HEK293 (cell line): ENCODE measurements at regions not wholly inside any gene's neighbourhood (a gene's known extent, or its start where the extent isn't known, plus 50 kb on each side); places are given as distances from the start of the nearest gene placed in this dataset.

Source experiments
- CTCF ChIA-PET: fragments of 350-600 bp; formaldehyde crosslinking; extraction: SDS; loops from one replicate; lab custom pipeline; 2021; ENCODE audit warnings: antibody characterized with exemption; lab: Yijun Ruan, JAX
- POLR2A ChIA-PET: fragments of 300-600 bp; formaldehyde crosslinking; extraction: SDS; loops from one replicate; lab custom pipeline; 2020; ENCODE audit warnings: antibody characterized with exemption, inconsistent platforms; lab: Yijun Ruan, JAX
- H3K27ac ChIP-seq: fragments of 200-500 bp; sonication (Bioruptor generic); 2 replicates; pipeline ENCODE4 v1.5.1; 2014; ENCODE audit warnings: low read depth, low read length, control low read depth, inconsistent platforms; ENCODE audit errors: extremely low read depth
- H3K36me3 ChIP-seq, 2 experiments: fragments of 200-500 bp in 1 of 2; sonication (Bioruptor generic) in 1 of 2; 1 replicate in 1 of 2; 2 replicates in 1 of 2; pipeline ENCODE4 v1.5.1; 2014 to 2017; ENCODE audit warnings: inconsistent platforms in 2 of 2, low read length in 2 of 2; ENCODE audit not compliant: control insufficient read depth in 2 of 2, insufficient read depth in 1 of 2
- H3K4me1 ChIP-seq: fragments of 200-500 bp; sonication (Bioruptor generic); 2 replicates; pipeline ENCODE4 v1.5.1; 2014; ENCODE audit warnings: mild to moderate bottlenecking, low read length, inconsistent platforms; ENCODE audit not compliant: control insufficient read depth, insufficient read depth
- H3K4me3 ChIP-seq: 2 replicates; pipeline ENCODE4 v1.5.1; 2011; ENCODE audit warnings: low read depth, mild to moderate bottlenecking, control low read depth, low read length, moderate library complexity
- H3K9me3 ChIP-seq: fragments of 200-500 bp; sonication (Bioruptor generic); 2 replicates; pipeline ENCODE4 v1.5.1; 2014; ENCODE audit warnings: low read depth, low read length, inconsistent platforms; ENCODE audit not compliant: control insufficient read depth, insufficient read depth
- GFI1B ChIP-seq: fragments of 450-650 bp; formaldehyde crosslinking; IDR thresholded peaks from 2 replicates; pipeline ENCODE4 v1.5.1; 2016; ENCODE audit warnings: missing biosample characterization, missing genetic modification characterization
- KLF1 ChIP-seq: fragments of 450-650 bp; formaldehyde crosslinking; IDR thresholded peaks from 2 replicates; pipeline ENCODE4 v1.5.1; 2016; ENCODE audit warnings: missing biosample characterization, missing genetic modification characterization
- KLF17 ChIP-seq: fragments of 450-650 bp; formaldehyde crosslinking; IDR thresholded peaks from 2 replicates; pipeline ENCODE4 v1.5.1; 2016; ENCODE audit warnings: missing biosample characterization, missing genetic modification characterization
- REPIN1 ChIP-seq: fragments of 450-650 bp; formaldehyde crosslinking; IDR thresholded peaks from 2 replicates; pipeline ENCODE4 v1.5.1; 2017; ENCODE audit warnings: missing biosample characterization, missing genetic modification characterization, low read depth
- ZBTB1 ChIP-seq: fragments of 450-650 bp; formaldehyde crosslinking; IDR thresholded peaks from 2 replicates; pipeline ENCODE4 v1.5.1; 2016; ENCODE audit warnings: missing biosample characterization, missing genetic modification characterization
- ZBTB49 ChIP-seq: fragments of 450-650 bp; formaldehyde crosslinking; IDR thresholded peaks from 2 replicates; pipeline ENCODE4 v1.5.1; 2016; ENCODE audit warnings: missing biosample characterization, missing genetic modification characterization, low read depth
- ZEB2 ChIP-seq: fragments of 450-650 bp; formaldehyde crosslinking; IDR thresholded peaks from 2 replicates; pipeline ENCODE4 v1.5.1; 2016; ENCODE audit warnings: missing biosample characterization, missing genetic modification characterization
- ZFP37 ChIP-seq: fragments of 450-650 bp; formaldehyde crosslinking; IDR thresholded peaks from 2 replicates; pipeline ENCODE4 v1.5.1; 2016; ENCODE audit warnings: missing biosample characterization, missing genetic modification characterization
- ZFP41 ChIP-seq: fragments of 450-650 bp; formaldehyde crosslinking; IDR thresholded peaks from 2 replicates; pipeline ENCODE4 v1.5.1; 2016; ENCODE audit warnings: missing biosample characterization, missing genetic modification characterization, borderline replicate concordance
- ZNF112 ChIP-seq: fragments of 450-650 bp; formaldehyde crosslinking; IDR thresholded peaks from 2 replicates; pipeline ENCODE4 v1.5.0; 2017; ENCODE audit warnings: missing biosample characterization, missing genetic modification characterization
- ZNF140 ChIP-seq: fragments of 450-650 bp; formaldehyde crosslinking; IDR thresholded peaks from 2 replicates; pipeline ENCODE4 v1.5.1; 2016; ENCODE audit warnings: missing biosample characterization, missing genetic modification characterization
- ZNF2 ChIP-seq: fragments of 450-650 bp; formaldehyde crosslinking; IDR thresholded peaks from 2 replicates; pipeline ENCODE4 v1.5.1; 2016; ENCODE audit warnings: missing biosample characterization, missing genetic modification characterization
- ZNF280C ChIP-seq: fragments of 450-650 bp; formaldehyde crosslinking; IDR thresholded peaks from 2 replicates; pipeline ENCODE4 v1.5.1; 2016; ENCODE audit warnings: missing biosample characterization, missing genetic modification characterization
- ZNF449 ChIP-seq: fragments of 450-650 bp; formaldehyde crosslinking; IDR thresholded peaks from 2 replicates; pipeline ENCODE4 v1.5.1; 2017; ENCODE audit warnings: missing biosample characterization, mild to moderate bottlenecking, missing genetic modification characterization, moderate library complexity
- ZNF529 ChIP-seq: fragments of 450-650 bp; formaldehyde crosslinking; IDR thresholded peaks from 2 replicates; pipeline ENCODE4 v1.5.1; 2017; ENCODE audit warnings: missing genetic modification characterization, missing biosample characterization; ENCODE audit not compliant: insufficient replicate concordance
- ZNF561 ChIP-seq: fragments of 450-650 bp; IDR thresholded peaks from 2 replicates; pipeline ENCODE4 v1.5.1; 2018; ENCODE audit warnings: missing biosample characterization, missing genetic modification characterization, borderline replicate concordance
- ZNF610 ChIP-seq: fragments of 450-650 bp; formaldehyde crosslinking; IDR thresholded peaks from 2 replicates; pipeline ENCODE4 v1.5.1; 2016; ENCODE audit warnings: missing biosample characterization, missing genetic modification characterization, borderline replicate concordance
- ZNF660 ChIP-seq: fragments of 450-650 bp; IDR thresholded peaks from 2 replicates; pipeline ENCODE4 v1.5.1; 2018; ENCODE audit warnings: missing biosample characterization, mild to moderate bottlenecking, missing genetic modification characterization
- ZNF692 ChIP-seq: fragments of 450-650 bp; formaldehyde crosslinking; IDR thresholded peaks from 2 replicates; pipeline ENCODE4 v1.5.1; 2016; ENCODE audit warnings: missing biosample characterization, missing genetic modification characterization
- ZNF768 ChIP-seq: fragments of 450-650 bp; formaldehyde crosslinking; IDR thresholded peaks from 2 replicates; pipeline ENCODE4 v1.5.1; 2018; ENCODE audit warnings: missing biosample characterization, mild to moderate bottlenecking, missing genetic modification characterization
- ZNF777 ChIP-seq: fragments of 450-650 bp; formaldehyde crosslinking; IDR thresholded peaks from 2 replicates; pipeline ENCODE4 v1.5.1; 2017; ENCODE audit warnings: missing biosample characterization, missing genetic modification characterization, borderline replicate concordance
- ZSCAN18 ChIP-seq: fragments of 450-650 bp; formaldehyde crosslinking; IDR thresholded peaks from 2 replicates; pipeline ENCODE4 v1.5.1; 2016; ENCODE audit warnings: missing biosample characterization, missing genetic modification characterization

- TF ChIP-seq ZNF777 (tag by site-specific recombination) (no peak), ZNF610 (no peak), ZBTB1 (tag by site-specific recombination) (no peak), KLF1 (no peak), ZNF2 (no peak), ZNF692 (no peak), ZEB2 (no peak), ZNF768 (no peak), ZSCAN18 (tag by site-specific recombination) (no peak), KLF17 (tag by site-specific recombination) (no peak), ZFP37 (tag by site-specific recombination) (no peak), ZNF529 (tag by site-specific recombination) (no peak), ZNF280C (tag by site-specific recombination) (no peak), REPIN1 (tag by site-specific recombination) (no peak), ZFP41 (tag by site-specific recombination) (no peak)
- Histone ChIP-seq H3K9me3 (no peaks in the 10 kb centered on the region), H3K4me1 (no peaks in the 10 kb centered on the region), H3K36me3 (no peaks in the 10 kb centered on the region), H3K27ac (no peak overlapping the region), H3K4me3 (no peak overlapping the region)
- ChIA-PET POLR2A (no interaction called here), CTCF (interaction anchor here (0.6 to 1.2 kb wide), 4 partner anchors 9 to 1010 kb away, joined by 3 to 5 read pairs (median 3); no protein-coding TSS in a partner anchor)
Measured at GRCh38 chr2:128738446-128739110, 419.9 kb upstream of the HS6ST1 start.

- CTCF ChIA-PET: interaction anchor here (0.6 kb wide), 1 partner anchor 335 kb away, joined by 4 read pairs; no protein-coding TSS in a partner anchor
- H3K9me3 ChIP-seq: no peaks in the 10 kb centered on the region
- H3K27ac ChIP-seq: no peak overlapping the region
- POLR2A ChIA-PET: no interaction called here
- H3K4me1 ChIP-seq: no peaks in the 10 kb centered on the region
- no peak overlapping the region for H3K4me3 ChIP-seq
- no peak for TF ChIP-seq ZBTB49
- TF ChIP-seq ZNF660 (tag by site-specific recombination): no peak
- TF ChIP-seq ZNF2: no peak
- no peak for TF ChIP-seq ZNF561 (tag by site-specific recombination)
- no peak for TF ChIP-seq ZNF449 (tag by site-specific recombination)
- no peak for TF ChIP-seq GFI1B (tag by site-specific recombination)
- TF ChIP-seq ZNF140 (tag by site-specific recombination): no peak
- no peak for TF ChIP-seq ZNF112 (tag by site-specific recombination)
- no peaks in the 10 kb centered on the region for H3K36me3 ChIP-seq
Measured at GRCh38 chr2:128742467-128742866, 423.8 kb upstream of the HS6ST1 start.
